ENCODE measurements at regions not wholly inside any gene's neighbourhood (a gene's known extent, or its start where the extent isn't known, plus 50 kb on each side); places are given as distances from the start of the nearest gene placed in this dataset.

DNA sequence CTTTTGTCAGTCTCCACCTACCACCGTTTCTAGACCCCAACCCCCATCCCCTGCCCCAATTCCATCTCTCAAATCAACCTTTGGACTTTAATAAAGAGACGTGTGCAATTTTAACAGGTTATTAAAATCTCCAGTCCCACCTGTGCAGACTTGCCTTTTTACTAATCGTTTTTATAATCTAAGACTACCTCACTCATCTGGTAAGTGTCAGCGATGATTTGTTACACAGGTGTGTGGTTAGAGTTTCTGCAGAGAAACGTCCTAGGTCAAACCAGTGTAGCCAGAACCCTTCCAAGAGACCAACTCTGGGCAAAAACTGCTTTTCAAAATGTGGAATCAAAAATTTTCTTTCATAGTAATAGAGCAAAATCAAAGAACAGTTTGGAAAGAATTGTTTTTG lies 60.4 kb upstream of the PELI2 start:
- H3K4me3 ChIP-seq (ENCODE audit: insufficient read depth, low read length, poor library complexity, severe bottlenecking): no peak overlapping the region
- no peaks in the 10 kb centered on the region for H4K20me1 ChIP-seq (ENCODE audit: low read depth, low read length)
- H3F3A ChIP-seq (ENCODE audit: insufficient read depth): no peaks in the 10 kb centered on the region
- no peak overlapping the region for H2AFZ ChIP-seq (ENCODE audit: low read depth, low read length, severe bottlenecking)
- H3K27me3 ChIP-seq (ENCODE audit: low read length): 0 out of 2 replicates have a peak, but pooled peaks cover 3% of the 10 kb centered on the region
- no peaks in the 10 kb centered on the region for H3K9me3 ChIP-seq (ENCODE audit: insufficient read depth, low read length)
- H3K9ac ChIP-seq (ENCODE audit: low read length): no peak overlapping the region
- H3K4me2 ChIP-seq (ENCODE audit: low read depth, low read length, poor library complexity, severe bottlenecking): no peak overlapping the region
- no peaks in the 10 kb centered on the region for H3K36me3 ChIP-seq (ENCODE audit: low read length)
- no peaks in the 10 kb centered on the region for H3K9me2 ChIP-seq (replicated peaks; ENCODE audit: insufficient read depth, low read length)
- no peaks in the 10 kb centered on the region for H3K79me2 ChIP-seq (ENCODE audit: insufficient read depth, low read length)
- no peak for TF ChIP-seq EZH2phosphoT487 (conservative IDR thresholded peaks at IDR 0.05; ENCODE audit: low read length)
- TF ChIP-seq CTCF (IDR thresholded peaks at IDR 0.05; ENCODE audit: insufficient read depth, low read length, poor library complexity, severe bottlenecking): no peak
- no peak overlapping the region for H3K27ac ChIP-seq (ENCODE audit: low read depth, low read length)

DNA sequence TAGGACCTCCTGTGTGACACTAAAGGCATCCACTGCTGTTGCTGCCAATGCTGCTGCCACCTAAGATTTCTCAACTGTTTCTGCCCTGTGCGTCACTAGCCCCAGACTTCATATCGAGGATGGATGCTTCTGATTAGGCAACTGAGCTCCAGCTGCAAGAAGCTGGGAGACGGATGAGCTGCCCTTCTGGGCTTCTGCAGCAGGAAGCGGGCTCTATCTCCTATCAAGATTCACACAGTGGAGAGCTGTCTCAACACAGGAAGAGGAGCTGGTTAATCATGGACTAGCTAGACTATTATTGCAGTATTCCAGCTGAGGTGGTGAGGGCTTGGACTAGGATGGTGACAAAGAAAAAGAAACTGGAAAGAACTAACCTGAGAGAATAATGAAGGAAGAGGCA lies 59.2 kb upstream of the PELI2 start:
- H4K20me1 ChIP-seq (ENCODE audit: low read depth, low read length): no peaks in the 10 kb centered on the region
- no peak overlapping the region for H3K9ac ChIP-seq (ENCODE audit: low read length)
- no peaks in the 10 kb centered on the region for H3K9me2 ChIP-seq (replicated peaks; ENCODE audit: insufficient read depth, low read length)
- no peaks in the 10 kb centered on the region for H3K79me2 ChIP-seq (ENCODE audit: insufficient read depth, low read length)
- no peaks in the 10 kb centered on the region for H3K9me3 ChIP-seq (ENCODE audit: insufficient read depth, low read length)
- H2AFZ ChIP-seq (ENCODE audit: low read depth, low read length, severe bottlenecking): no peak overlapping the region
- no peak overlapping the region for H3K27ac ChIP-seq (ENCODE audit: low read depth, low read length)
- H3K4me2 ChIP-seq (ENCODE audit: low read depth, low read length, poor library complexity, severe bottlenecking): no peak overlapping the region
- H3K4me3 ChIP-seq (ENCODE audit: insufficient read depth, low read length, poor library complexity, severe bottlenecking): no peak overlapping the region
- no peak for TF ChIP-seq CTCF (IDR thresholded peaks at IDR 0.05; ENCODE audit: insufficient read depth, low read length, poor library complexity, severe bottlenecking)
- TF ChIP-seq EZH2phosphoT487 (conservative IDR thresholded peaks at IDR 0.05; ENCODE audit: low read length): no peak
- H3F3A ChIP-seq (ENCODE audit: insufficient read depth): no peaks in the 10 kb centered on the region
- H3K36me3 ChIP-seq (ENCODE audit: low read length): no peaks in the 10 kb centered on the region
- 0 out of 2 replicates have a peak, but pooled peaks cover 3% of the 10 kb centered on the region for H3K27me3 ChIP-seq (ENCODE audit: low read length)

DNA sequence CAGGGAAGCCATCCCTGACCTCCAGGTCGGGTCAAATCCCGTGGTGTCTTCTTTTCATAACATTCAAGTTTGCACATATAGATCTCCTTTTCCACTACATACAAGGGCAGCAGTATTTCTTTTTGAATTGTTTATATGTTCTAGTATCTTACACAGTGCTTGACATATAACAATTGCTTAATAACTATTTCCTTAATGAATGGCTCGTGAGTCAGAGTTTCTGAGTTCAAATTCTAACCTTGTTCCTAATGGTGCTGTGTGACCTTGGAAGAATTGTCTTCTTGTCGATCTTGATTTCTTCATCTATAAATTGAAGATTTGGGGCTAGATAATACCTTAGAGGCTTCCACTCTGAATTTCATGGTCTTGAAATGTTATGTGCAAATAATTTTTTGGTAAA lies 57.2 kb upstream of the PELI2 start:
- H3K4me3 ChIP-seq (ENCODE audit: insufficient read depth, low read length, poor library complexity, severe bottlenecking): no peak overlapping the region
- H3K36me3 ChIP-seq (ENCODE audit: low read length): no peaks in the 10 kb centered on the region
- H2AFZ ChIP-seq (ENCODE audit: low read depth, low read length, severe bottlenecking): no peak overlapping the region
- H3K27me3 ChIP-seq (ENCODE audit: low read length): 0 out of 2 replicates have a peak, but pooled peaks cover 3% of the 10 kb centered on the region
- no peaks in the 10 kb centered on the region for H3K9me2 ChIP-seq (replicated peaks; ENCODE audit: insufficient read depth, low read length)
- H3K9me3 ChIP-seq (ENCODE audit: insufficient read depth, low read length): no peaks in the 10 kb centered on the region
- no peak overlapping the region for H3K9ac ChIP-seq (ENCODE audit: low read length)
- no peaks in the 10 kb centered on the region for H4K20me1 ChIP-seq (ENCODE audit: low read depth, low read length)
- TF ChIP-seq CTCF (IDR thresholded peaks at IDR 0.05; ENCODE audit: insufficient read depth, low read length, poor library complexity, severe bottlenecking): no peak
- TF ChIP-seq EZH2phosphoT487 (conservative IDR thresholded peaks at IDR 0.05; ENCODE audit: low read length): no peak
- H3K4me2 ChIP-seq (ENCODE audit: low read depth, low read length, poor library complexity, severe bottlenecking): no peak overlapping the region
- H3F3A ChIP-seq (ENCODE audit: insufficient read depth): no peaks in the 10 kb centered on the region
- H3K27ac ChIP-seq (ENCODE audit: low read depth, low read length): no peak overlapping the region
- H3K79me2 ChIP-seq (ENCODE audit: insufficient read depth, low read length): no peaks in the 10 kb centered on the region
